OCI-LY1 (cell line): ENCODE measurements at regions not wholly inside any gene's neighbourhood (a gene's known extent, or its start where the extent isn't known, plus 50 kb on each side); places are given as distances from the start of the nearest gene placed in this dataset.

Experiments
- H2AFZ ChIP-seq: fragments of 200-600 bp; sonication (generic), shearing (Covaris generic); 2 replicates; pipeline ENCODE4 v1.6.0; 2014; ENCODE audit warnings: antibody characterized with exemption, mild to moderate bottlenecking, low read length
- H3F3A ChIP-seq: fragments of 200-600 bp; sonication (generic), shearing (Covaris generic); 2 replicates; pipeline ENCODE4 v1.6.0; 2014; ENCODE audit warnings: mild to moderate bottlenecking, antibody characterized with exemption, low read length, moderate library complexity; ENCODE audit not compliant: insufficient read depth
- H3K27ac ChIP-seq: fragments of 200-600 bp; sonication (generic); 2 replicates; pipeline ENCODE4 v1.5.1; 2014; ENCODE audit warnings: low read length, mixed run types, mild to moderate bottlenecking, low read depth; ENCODE audit not compliant: poor library complexity, severe bottlenecking
- H3K27me3 ChIP-seq: fragments of 200-600 bp; sonication (generic); 2 replicates; pipeline ENCODE4 v1.6.0; 2014; ENCODE audit warnings: antibody characterized with exemption, mild to moderate bottlenecking, low read length, moderate library complexity; ENCODE audit not compliant: insufficient read depth
- H3K36me3 ChIP-seq: fragments of 200-600 bp; sonication (generic); 2 replicates; pipeline ENCODE4 v1.6.1; 2014; ENCODE audit warnings: mild to moderate bottlenecking, antibody characterized with exemption, low read length, moderate library complexity, mixed read lengths; ENCODE audit not compliant: insufficient read depth
- H3K4me1 ChIP-seq: fragments of 200-600 bp; sonication (generic); 2 replicates; pipeline ENCODE4 v1.5.1; 2014; ENCODE audit warnings: mild to moderate bottlenecking, low read length, moderate library complexity; ENCODE audit not compliant: insufficient read depth, severe bottlenecking
- H3K4me2 ChIP-seq: fragments of 200-600 bp; sonication (generic), shearing (Covaris generic); 2 replicates; pipeline ENCODE4 v1.6.1; 2014; ENCODE audit warnings: low read length
- H3K4me3 ChIP-seq: fragments of 200-600 bp; sonication (generic); 2 replicates; pipeline ENCODE4 v1.5.1; 2014; ENCODE audit warnings: low read length, low read depth, mild to moderate bottlenecking, mixed read lengths; ENCODE audit not compliant: poor library complexity, severe bottlenecking
- H3K79me2 ChIP-seq: fragments of 200-600 bp; shearing (Covaris generic); 2 replicates; pipeline ENCODE4 v1.6.1; 2016; ENCODE audit warnings: mixed run types, low read length, mixed read lengths; ENCODE audit not compliant: insufficient read depth
- H3K9ac ChIP-seq: fragments of 200-600 bp; sonication (generic), shearing (Covaris generic); 2 replicates; pipeline ENCODE4 v1.6.1; 2014; ENCODE audit warnings: mild to moderate bottlenecking, low read length, mixed read lengths
- H3K9me2 ChIP-seq: fragments of 200-600 bp; sonication (generic), shearing (Covaris generic); 2 replicates; pipeline ENCODE4 v1.6.1; 2014; ENCODE audit warnings: low read depth, mild to moderate bottlenecking, low read length, mixed read lengths
- H3K9me3 ChIP-seq: fragments of 200-600 bp; shearing (Covaris generic); 2 replicates; pipeline ENCODE4 v1.6.1; 2014; ENCODE audit warnings: low read length, mixed read lengths
- H4K20me1 ChIP-seq: fragments of 200-600 bp; sonication (generic), shearing (Covaris generic); 2 replicates; pipeline ENCODE4 v1.6.0; 2016; ENCODE audit warnings: mild to moderate bottlenecking, low read length; ENCODE audit not compliant: insufficient read depth
- EZH2 ChIP-seq: fragments of 200-600 bp; sonication (generic), shearing (Covaris generic); IDR thresholded peaks from 2 replicates; pipeline ENCODE4 v1.8.0; 2017; ENCODE audit warnings: borderline replicate concordance, mixed run types, mild to moderate bottlenecking, antibody characterized with exemption, low read length, moderate library complexity, mixed read lengths
- TF ChIP-seq, protein P1 (sequence below): fragments of 200-600 bp; sonication (generic), shearing (Covaris generic); IDR thresholded peaks from 2 replicates; pipeline ENCODE4 v1.5.1; 2017; ENCODE audit warnings: mild to moderate bottlenecking, antibody characterized with exemption, low read length, moderate library complexity, mixed read lengths

DNA sequence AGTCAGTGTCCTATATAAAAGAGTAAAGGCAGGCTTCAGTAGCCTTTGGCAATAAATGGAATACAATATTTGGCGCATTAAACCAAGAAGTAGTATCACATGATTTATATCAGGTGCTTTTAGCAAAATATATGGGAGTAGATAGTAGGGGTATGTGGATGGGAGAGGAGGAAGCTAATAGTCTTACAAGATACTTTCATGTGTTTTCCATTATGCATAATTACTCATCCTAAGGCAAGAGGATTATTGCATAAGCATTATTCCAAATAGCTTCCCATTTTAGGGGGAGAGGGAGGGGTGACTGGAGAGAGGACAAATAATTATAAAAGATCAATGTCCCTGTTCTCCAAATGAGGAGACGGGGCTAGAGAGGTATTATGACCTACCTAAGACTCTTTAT lies 104.3 kb downstream of the DUSP6 start:
- TF ChIP-seq, protein P1, sequence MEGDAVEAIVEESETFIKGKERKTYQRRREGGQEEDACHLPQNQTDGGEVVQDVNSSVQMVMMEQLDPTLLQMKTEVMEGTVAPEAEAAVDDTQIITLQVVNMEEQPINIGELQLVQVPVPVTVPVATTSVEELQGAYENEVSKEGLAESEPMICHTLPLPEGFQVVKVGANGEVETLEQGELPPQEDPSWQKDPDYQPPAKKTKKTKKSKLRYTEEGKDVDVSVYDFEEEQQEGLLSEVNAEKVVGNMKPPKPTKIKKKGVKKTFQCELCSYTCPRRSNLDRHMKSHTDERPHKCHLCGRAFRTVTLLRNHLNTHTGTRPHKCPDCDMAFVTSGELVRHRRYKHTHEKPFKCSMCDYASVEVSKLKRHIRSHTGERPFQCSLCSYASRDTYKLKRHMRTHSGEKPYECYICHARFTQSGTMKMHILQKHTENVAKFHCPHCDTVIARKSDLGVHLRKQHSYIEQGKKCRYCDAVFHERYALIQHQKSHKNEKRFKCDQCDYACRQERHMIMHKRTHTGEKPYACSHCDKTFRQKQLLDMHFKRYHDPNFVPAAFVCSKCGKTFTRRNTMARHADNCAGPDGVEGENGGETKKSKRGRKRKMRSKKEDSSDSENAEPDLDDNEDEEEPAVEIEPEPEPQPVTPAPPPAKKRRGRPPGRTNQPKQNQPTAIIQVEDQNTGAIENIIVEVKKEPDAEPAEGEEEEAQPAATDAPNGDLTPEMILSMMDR = no peak
- TF ChIP-seq EZH2 = no peak
- H3K27ac ChIP-seq = no peak overlapping the region
- no peak overlapping the region for H2AFZ ChIP-seq
- no peaks in the 10 kb centered on the region for H3F3A ChIP-seq
- no peaks in the 10 kb centered on the region for H3K79me2 ChIP-seq
- no peak overlapping the region for H3K4me2 ChIP-seq
- H3K9ac ChIP-seq = no peak overlapping the region
- no peaks in the 10 kb centered on the region for H3K36me3 ChIP-seq
- no peak overlapping the region for H3K4me3 ChIP-seq
- H3K4me1 ChIP-seq = no peaks in the 10 kb centered on the region
- H3K9me2 ChIP-seq = no peaks in the 10 kb centered on the region
- H3K9me3 ChIP-seq = no peaks in the 10 kb centered on the region
- no peaks in the 10 kb centered on the region for H4K20me1 ChIP-seq
- no peaks in the 10 kb centered on the region for H3K27me3 ChIP-seq

DNA sequence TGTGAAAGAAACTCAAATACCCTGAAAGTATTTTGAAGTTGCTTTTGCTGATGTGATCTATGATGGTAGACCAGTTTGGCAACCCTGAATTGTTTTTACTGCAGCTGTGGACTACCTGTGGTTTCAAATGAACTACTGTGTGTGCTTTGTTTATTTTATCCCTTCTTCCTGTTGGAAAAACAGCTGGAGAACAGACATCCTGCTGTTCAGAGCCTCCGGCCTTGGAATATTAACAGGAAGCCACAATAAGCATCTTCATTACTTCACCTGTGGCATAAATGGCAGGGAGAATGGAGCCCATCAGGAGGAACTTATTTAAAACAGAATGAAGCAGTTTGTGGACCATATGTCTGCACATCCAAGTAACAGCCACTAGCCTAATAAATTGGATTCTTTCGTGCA lies 104.8 kb downstream of the DUSP6 start:
- no peak overlapping the region for H3K4me2 ChIP-seq
- H3K79me2 ChIP-seq = no peaks in the 10 kb centered on the region
- H3K9me2 ChIP-seq = no peaks in the 10 kb centered on the region
- no peaks in the 10 kb centered on the region for H4K20me1 ChIP-seq
- no peaks in the 10 kb centered on the region for H3K27me3 ChIP-seq
- H3K27ac ChIP-seq = no peak overlapping the region
- no peak for TF ChIP-seq EZH2
- TF ChIP-seq, protein P1 = no peak
- H3K36me3 ChIP-seq = no peaks in the 10 kb centered on the region
- H3K9me3 ChIP-seq = no peaks in the 10 kb centered on the region
- H2AFZ ChIP-seq = no peak overlapping the region
- no peak overlapping the region for H3K4me3 ChIP-seq
- H3F3A ChIP-seq = no peaks in the 10 kb centered on the region
- H3K4me1 ChIP-seq = no peaks in the 10 kb centered on the region
- no peak overlapping the region for H3K9ac ChIP-seq

- no peak overlapping the region for H3K9ac ChIP-seq
- H3F3A ChIP-seq = no peaks in the 10 kb centered on the region
- H4K20me1 ChIP-seq = no peaks in the 10 kb centered on the region
- H3K27ac ChIP-seq = no peak overlapping the region
- no peak overlapping the region for H3K4me2 ChIP-seq
- TF ChIP-seq, protein P1 = no peak
- TF ChIP-seq EZH2 = no peak
- no peaks in the 10 kb centered on the region for H3K4me1 ChIP-seq
- H3K79me2 ChIP-seq = no peaks in the 10 kb centered on the region
- no peak overlapping the region for H3K4me3 ChIP-seq
- no peak overlapping the region for H2AFZ ChIP-seq
- H3K36me3 ChIP-seq = no peaks in the 10 kb centered on the region
- H3K9me2 ChIP-seq = no peaks in the 10 kb centered on the region
- H3K9me3 ChIP-seq = no peaks in the 10 kb centered on the region
- H3K27me3 ChIP-seq = no peaks in the 10 kb centered on the region
These were observed 107.2 kb downstream of the DUSP6 start for GRCh38 chr12:89245090-89245489.
